ENCODE measurements at regions not wholly inside any gene's neighbourhood (a gene's known extent, or its start where the extent isn't known, plus 50 kb on each side); places are given as distances from the start of the nearest gene placed in this dataset.
"Not testable (repeated sequence)": the region's sequence is repeated elsewhere in the genome, so short reads cannot be mapped to it uniquely, and the experiment has no call there.

GRCh38 chr21:28032652-28033051, 960.0 kb downstream of the LTN1 start:
- not testable (repeated sequence) for TF ChIP-seq EZH2 (IDR thresholded peaks at IDR 0.05; ENCODE audit: insufficient read depth, poor library complexity, severe bottlenecking); EZH2phosphoT487 (IDR thresholded peaks at IDR 0.05; ENCODE audit: insufficient read depth, low read depth)

Data from GM23248 (cell line).